ENCODE measurements at regions not wholly inside any gene's neighbourhood (a gene's known extent, or its start where the extent isn't known, plus 50 kb on each side); places are given as distances from the start of the nearest gene placed in this dataset.

GRCh38 chr12:94726236-94726835 lies 76.0 kb upstream of the TMCC3 start:
- Histone ChIP-seq H3K27ac (no peak overlapping the region), H3K4me3 (no peak overlapping the region), H3K9me3 (no peaks in the 10 kb centered on the region), H3K27me3 (no peaks in the 10 kb centered on the region), H3K4me1 (no peaks in the 10 kb centered on the region), H3K36me3 (no peaks in the 10 kb centered on the region)
- DNase-seq (no peak), ATAC-seq (no peak)
- intact Hi-C loops (cut with DNase I): no loop called here
- TF ChIP-seq, protein P1, sequence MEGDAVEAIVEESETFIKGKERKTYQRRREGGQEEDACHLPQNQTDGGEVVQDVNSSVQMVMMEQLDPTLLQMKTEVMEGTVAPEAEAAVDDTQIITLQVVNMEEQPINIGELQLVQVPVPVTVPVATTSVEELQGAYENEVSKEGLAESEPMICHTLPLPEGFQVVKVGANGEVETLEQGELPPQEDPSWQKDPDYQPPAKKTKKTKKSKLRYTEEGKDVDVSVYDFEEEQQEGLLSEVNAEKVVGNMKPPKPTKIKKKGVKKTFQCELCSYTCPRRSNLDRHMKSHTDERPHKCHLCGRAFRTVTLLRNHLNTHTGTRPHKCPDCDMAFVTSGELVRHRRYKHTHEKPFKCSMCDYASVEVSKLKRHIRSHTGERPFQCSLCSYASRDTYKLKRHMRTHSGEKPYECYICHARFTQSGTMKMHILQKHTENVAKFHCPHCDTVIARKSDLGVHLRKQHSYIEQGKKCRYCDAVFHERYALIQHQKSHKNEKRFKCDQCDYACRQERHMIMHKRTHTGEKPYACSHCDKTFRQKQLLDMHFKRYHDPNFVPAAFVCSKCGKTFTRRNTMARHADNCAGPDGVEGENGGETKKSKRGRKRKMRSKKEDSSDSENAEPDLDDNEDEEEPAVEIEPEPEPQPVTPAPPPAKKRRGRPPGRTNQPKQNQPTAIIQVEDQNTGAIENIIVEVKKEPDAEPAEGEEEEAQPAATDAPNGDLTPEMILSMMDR (IDR thresholded peaks at IDR 0.05): no peak

- Histone ChIP-seq H3K4me1 (no peaks in the 10 kb centered on the region), H3K27me3 (no peaks in the 10 kb centered on the region), H3K9me3 (no peaks in the 10 kb centered on the region), H3K27ac (no peak overlapping the region), H3K4me3 (no peak overlapping the region), H3K36me3 (no peaks in the 10 kb centered on the region)
- DNase-seq (no peak), ATAC-seq (peak; percentile 73)
- TF ChIP-seq, protein P1 (IDR thresholded peaks at IDR 0.05): peak; percentile 39
- intact Hi-C loops (cut with DNase I): no loop called here
Observed at GRCh38 chr12:94725375-94726168, 75.2 kb upstream of the TMCC3 start.

- no peaks in the 10 kb centered on the region for H3K27me3 ChIP-seq
- no peak overlapping the region for H3K27ac ChIP-seq
- H3K36me3 ChIP-seq: no peaks in the 10 kb centered on the region
- DNase-seq: no peak
- ATAC-seq: no peak
- no peaks in the 10 kb centered on the region for H3K4me1 ChIP-seq
- no peaks in the 10 kb centered on the region for H3K9me3 ChIP-seq
- TF ChIP-seq, protein P1 (IDR thresholded peaks at IDR 0.05): no peak
- intact Hi-C loops (cut with DNase I): no loop called here
- no peak overlapping the region for H3K4me3 ChIP-seq
Observed at GRCh38 chr12:94722664-94723063, 72.3 kb upstream of the TMCC3 start.

DNA sequence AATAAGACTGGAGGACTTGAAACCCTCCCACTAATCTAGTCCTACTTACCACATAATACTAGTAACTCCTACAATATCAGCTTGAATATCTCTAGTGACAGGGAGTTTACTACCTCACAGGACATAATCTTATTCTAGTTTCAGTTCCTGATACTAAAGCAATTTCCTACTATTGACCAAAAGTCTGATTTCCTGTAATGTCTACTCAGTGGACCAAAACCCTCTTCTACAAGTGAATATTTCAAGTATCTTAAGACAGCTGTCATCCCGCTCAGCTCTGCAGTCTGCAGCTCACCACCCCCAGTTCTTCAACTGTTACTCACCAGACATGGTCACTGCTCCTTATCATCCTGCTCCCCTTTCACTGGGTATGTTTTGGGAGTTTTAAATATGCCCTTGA lies 70.8 kb upstream of the TMCC3 start:
- Histone ChIP-seq H3K9me3 (no peaks in the 10 kb centered on the region), H3K4me1 (no peaks in the 10 kb centered on the region), H3K27me3 (no peaks in the 10 kb centered on the region), H3K27ac (no peak overlapping the region), H3K36me3 (no peaks in the 10 kb centered on the region), H3K4me3 (no peak overlapping the region)
- intact Hi-C loops (cut with DNase I): no loop called here
- TF ChIP-seq, protein P1 (IDR thresholded peaks at IDR 0.05): no peak
- ATAC-seq (peak; percentile 49), DNase-seq (no peak)

- no peaks in the 10 kb centered on the region for H3K9me3 ChIP-seq
- DNase-seq (no peak), ATAC-seq (no peak)
- H3K27me3 ChIP-seq: no peaks in the 10 kb centered on the region
- intact Hi-C loops (cut with DNase I): no loop called here
- H3K27ac ChIP-seq: no peak overlapping the region
- no peaks in the 10 kb centered on the region for H3K4me1 ChIP-seq
- TF ChIP-seq, protein P1 (IDR thresholded peaks at IDR 0.05): no peak
- no peak overlapping the region for H3K4me3 ChIP-seq
- no peaks in the 10 kb centered on the region for H3K36me3 ChIP-seq
Observed at GRCh38 chr12:94718114-94718513, 67.8 kb upstream of the TMCC3 start.

Measured in upper lobe of right lung (tissue), 1 donor.